ENCODE measurements at regions not wholly inside any gene's neighbourhood (a gene's known extent, or its start where the extent isn't known, plus 50 kb on each side); places are given as distances from the start of the nearest gene placed in this dataset.

GRCh38 chr20:40120827-40121226 lies 568.2 kb downstream of the MAFB start:
- no peak for DNase-seq

- DNase-seq: no peak
These were observed 577.8 kb downstream of the MAFB start for GRCh38 chr20:40111282-40111681.

DNA sequence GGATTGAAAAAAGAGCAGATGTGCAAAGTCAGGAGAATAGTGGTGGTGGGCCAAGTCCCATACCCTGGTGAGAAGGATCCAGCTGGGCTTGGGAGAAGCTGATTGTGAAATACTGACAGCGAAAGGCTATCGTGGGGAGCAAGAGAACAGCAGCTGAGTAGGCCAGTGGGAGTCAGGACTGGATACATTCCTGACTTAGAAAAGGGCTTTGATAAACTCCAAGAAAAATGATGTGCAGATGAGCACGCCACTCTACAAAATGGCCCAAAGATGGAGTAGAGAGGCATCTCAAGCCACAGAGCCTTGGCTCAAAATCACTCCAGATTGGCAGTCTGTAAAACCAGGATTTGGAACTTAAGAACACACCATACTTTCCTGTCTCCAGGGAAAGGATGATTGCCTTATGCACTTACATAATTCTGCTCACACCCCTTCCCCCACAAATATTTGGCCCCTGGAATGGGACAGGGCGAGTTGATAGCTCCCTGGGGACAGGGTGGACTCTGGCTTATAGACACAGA lies 578.7 kb downstream of the MAFB start:
- no peak for DNase-seq

GRCh38 chr20:40109136-40109535 lies 579.9 kb downstream of the MAFB start:
- DNase-seq: no peak

DNA sequence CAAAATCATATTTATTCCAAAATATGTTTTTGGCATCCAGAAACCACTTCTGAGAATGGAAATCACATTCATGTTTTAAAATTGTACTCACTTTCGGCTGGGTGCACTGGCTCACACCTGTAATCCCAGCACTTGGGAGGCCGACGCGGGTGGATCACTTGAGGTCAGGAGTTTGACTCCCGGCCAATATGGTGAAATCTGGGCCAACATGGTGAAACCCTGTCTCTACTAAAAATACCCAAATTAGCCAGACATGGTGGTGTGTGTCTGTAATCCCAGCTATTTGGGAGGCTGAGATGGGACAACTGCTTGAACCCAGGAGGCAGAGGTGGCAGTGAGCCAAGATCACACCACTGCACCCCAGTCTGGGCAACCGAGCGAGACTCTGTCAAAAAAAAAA lies 580.7 kb downstream of the MAFB start:
- no peak for DNase-seq

DNA sequence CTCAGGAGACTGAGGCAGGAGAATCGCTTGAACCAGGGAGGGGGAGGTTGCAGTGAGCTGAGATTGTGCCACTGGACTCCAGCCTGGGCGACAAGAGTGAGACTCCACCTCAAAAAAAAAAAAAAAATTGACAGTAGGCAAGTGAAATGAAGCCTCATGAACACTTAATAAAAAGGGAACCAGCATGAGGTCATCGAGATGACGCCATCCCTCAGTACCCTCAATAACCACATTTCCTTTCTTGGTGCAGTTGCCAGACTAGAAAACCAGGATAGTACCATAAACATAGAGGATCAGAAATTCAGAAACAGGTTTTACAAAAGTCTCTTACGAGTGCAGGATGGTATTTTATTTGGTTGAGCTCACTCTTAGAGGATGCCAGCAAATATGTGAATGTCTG lies 584.1 kb downstream of the MAFB start:
- no peak for DNase-seq

- DNase-seq: no peak
These were observed 585.6 kb downstream of the MAFB start for GRCh38 chr20:40103420-40103819.

DNA sequence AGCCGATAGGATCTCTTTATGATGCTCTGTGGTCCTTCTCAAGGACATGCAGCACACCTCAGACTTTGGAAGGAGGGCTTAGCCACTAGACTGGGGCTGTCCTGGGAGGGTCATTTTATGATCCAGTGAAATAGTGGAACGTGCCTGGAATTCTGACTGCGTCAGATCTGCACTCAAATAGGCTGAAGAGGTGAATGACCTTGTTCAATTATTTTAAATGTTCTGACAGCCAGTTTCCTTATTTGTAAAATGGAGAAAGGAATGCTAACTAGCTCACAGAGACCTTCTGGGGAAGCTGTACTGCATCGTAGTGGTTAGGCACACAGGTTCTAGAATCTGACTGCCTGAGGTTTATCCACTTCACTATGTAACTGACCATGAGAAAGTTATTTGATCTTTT lies 587.5 kb downstream of the MAFB start:
- no peak for DNase-seq

DNA sequence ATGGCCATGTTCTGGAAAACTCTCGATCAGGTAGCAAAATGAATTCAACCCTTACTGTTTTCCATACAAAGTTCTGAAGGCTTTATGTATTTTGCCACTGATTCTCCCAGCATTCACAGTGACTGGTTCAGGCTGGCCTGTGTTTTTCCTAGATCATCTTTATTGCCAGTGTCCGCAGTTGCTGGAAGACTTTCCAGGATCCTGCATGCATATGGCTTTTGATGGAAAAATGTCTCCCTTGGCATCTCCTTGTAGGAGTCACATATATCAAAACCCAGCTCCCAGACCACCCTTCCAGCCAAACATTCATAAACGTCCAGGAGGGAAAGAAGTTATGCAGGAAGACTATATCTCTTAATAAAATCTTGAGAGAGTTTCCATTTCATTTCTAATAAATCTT lies 588.8 kb downstream of the MAFB start:
- DNase-seq: no peak

DNA sequence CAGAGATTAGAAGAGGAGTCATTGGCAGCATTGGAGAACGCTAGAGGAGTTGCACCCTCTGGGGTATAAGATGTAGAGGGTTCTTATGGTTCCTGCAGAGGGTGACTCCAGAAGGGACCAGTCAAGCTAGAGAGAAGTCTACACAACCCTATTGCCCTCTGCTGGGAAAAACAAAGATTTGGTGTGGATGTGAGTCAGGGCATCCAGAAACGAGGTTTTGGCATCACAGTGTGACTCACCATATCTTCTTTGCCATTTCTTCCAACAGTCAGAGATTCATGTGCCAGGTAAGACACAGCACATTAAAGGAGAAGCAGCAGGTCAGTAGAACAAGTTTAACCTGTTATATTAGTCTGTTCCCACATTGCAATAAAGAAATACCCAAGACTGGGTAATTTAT lies 598.8 kb downstream of the MAFB start:
- DNase-seq: no peak

DNA sequence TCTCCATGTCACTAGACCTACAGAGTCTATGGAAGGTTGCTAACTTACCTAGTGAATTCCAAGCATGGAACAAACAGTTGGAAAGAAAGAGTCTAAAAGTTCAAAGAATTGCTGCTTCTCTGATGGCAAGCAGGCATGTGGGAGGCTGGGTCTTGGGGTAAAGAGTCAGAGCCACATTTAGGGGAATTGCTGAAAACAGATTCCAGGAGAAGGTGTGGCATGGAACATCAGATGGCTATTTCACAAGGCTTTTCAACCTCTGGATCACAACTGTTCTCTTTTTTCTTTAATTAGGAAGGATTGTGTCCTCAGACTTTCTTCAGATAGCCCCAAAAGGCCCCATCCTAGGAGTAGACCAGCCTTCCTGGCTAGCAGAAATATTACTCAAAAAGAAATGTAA lies 601.5 kb downstream of the MAFB start:
- no peak for DNase-seq

GRCh38 chr20:40085513-40085912 lies 603.5 kb downstream of the MAFB start:
- DNase-seq: no peak

DNA sequence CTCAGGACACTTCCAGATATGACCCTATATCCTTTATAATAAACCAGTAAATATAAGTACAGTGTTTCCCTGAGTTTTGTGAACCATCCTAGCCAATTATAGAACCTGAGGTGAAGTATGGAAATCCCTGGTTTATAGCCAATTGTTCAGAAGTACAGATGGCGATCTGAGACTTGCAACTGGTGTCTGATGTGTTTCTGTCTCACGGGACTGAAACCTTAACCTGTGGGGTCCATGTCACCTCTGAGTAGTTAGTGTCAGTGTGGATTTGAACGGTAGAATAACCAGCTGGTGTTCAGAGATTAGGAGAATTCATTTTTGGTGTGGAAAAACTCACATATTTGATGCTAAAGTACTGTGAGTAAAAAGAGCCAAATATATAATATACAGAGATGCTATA lies 606.6 kb downstream of the MAFB start:
- DNase-seq: no peak

- no peak for DNase-seq
These were observed 607.4 kb downstream of the MAFB start for GRCh38 chr20:40081653-40082052.

GRCh38 chr20:40080041-40080652 lies 608.9 kb downstream of the MAFB start:
- no peak for DNase-seq

DNA sequence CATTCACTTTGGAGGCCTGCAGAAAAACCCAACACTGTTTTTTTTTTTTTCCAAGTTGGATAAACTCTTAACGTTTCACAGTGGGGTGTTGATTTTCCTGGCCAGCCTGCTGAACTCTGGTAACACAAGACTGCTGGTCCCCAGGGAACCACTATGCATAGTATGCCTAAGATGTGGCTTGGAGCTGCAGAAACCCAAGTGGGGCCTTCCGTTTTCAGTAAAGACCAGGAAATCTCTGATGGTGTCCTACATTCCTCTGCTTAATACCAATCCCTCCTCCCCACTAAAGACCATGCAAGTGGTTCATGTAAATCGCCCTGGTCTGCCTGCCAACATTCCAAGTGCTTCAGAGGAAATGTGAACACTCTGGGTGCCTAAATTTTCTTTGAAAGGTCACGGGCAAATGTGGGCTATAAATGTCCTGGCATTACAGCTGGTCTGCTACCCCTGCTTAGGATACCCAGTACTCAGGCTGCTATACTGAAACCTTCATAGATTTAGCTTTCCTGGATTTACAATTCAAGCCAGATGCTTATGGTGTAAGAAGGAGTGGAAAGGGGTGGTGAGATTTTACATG lies 615.4 kb downstream of the MAFB start:
- no peak for DNase-seq

- no peak for DNase-seq
These were observed 616.1 kb downstream of the MAFB start for GRCh38 chr20:40072907-40073306.

DNA sequence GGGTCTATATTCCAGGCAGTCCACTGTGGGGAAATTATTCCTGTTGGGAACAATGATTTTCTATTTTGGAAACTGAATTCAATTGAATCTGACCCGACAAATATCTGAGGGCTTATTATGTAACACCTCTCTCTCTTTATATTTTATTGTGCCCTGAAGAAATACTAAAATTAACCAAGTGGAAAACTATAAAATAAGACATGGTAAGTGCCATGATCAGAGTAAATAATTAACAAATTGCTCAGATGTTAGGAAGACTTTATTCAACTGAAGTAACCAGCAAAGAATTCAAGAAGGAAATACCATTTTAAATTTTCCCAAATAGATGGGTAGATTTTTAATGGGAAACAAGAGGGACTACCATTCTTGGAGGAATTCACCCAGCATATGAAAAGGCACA lies 632.9 kb downstream of the MAFB start:
- DNase-seq: no peak

GRCh38 chr20:40055711-40056110 lies 633.3 kb downstream of the MAFB start:
- no peak for DNase-seq

- DNase-seq: no peak
These were observed 634.7 kb downstream of the MAFB start for GRCh38 chr20:40054311-40054710.

DNA sequence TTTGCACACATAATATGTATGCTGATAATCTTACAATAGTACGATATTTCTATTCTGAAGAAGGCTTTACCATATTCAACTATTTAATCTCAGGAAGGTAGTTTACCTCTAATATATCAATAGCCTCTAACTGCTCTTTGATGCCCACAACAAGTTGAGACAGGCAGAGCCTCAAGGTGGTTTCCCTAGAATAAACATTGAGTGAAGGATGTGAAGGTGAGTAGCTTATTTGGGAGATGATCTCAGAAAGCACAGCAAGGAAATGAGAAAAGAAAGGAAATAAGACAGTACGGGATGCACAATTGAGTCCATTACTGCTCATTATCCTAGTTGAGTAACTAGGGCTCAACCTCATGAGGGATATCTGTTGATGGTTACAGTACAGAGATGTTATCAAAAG lies 638.4 kb downstream of the MAFB start:
- no peak for DNase-seq

GRCh38 chr20:40049854-40050253 lies 639.2 kb downstream of the MAFB start:
- no peak for DNase-seq

DNA sequence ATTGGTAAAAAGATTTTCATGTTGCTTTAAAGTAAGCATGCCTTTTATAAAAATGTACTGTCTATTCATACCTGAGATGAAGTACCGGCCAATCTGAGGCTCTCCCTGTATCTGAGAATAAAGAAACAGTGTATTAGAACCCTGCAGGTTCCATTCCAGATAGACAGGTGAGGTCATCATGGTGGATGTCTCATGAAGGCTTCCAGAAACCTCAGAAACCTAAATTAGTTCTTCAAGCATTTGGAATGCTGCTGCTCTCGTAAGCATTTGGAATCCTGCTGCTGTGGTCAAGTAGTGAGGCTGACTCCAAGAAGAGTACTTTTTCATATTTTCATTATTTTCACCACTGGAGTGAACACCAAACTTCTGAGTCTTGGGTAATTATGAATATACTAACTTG lies 642.3 kb downstream of the MAFB start:
- no peak for DNase-seq

- DNase-seq: no peak
These were observed 651.5 kb downstream of the MAFB start for GRCh38 chr20:40037511-40037910.

DNA sequence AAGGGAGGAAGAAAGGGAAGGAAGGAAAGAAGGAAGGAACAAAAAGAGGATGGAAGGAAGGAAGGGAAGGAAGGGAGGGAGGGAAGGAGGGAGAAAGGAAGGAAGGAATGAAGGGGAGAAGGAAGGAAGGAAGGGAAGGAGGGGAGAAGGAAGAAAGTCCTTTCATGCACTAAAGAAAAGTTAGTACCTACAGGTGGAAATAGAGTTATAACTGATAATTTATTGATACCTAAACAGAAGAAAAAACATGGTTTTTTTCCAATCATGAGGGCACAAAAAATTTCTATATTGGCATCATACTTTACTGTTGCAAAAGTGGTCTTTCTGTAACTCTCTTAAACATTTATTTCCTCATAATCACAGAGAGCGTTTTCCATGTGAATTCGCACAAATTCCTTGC lies 659.4 kb downstream of the MAFB start:
- no peak for DNase-seq

All from stimulated activated CD4-positive, alpha-beta T cell treated with anti-CD3 and anti-CD28 coated beads, Interleukin-4, amount 100 ng/mL, for 1 hour (primary cell).